Activated naive CD8-positive, alpha-beta T cell treated with anti-CD3 and anti-CD28 coated beads, Interleukin-2, amount 50 U/mL, for 24 hours (primary cell): ENCODE measurements at regions not wholly inside any gene's neighbourhood (a gene's known extent, or its start where the extent isn't known, plus 50 kb on each side); places are given as distances from the start of the nearest gene placed in this dataset.

ENCODE experiments used
- ATAC-seq: fragments of 150-1000 bp; cut with Tn5 transposase; one replicate; pipeline ENCODE4 v1.10.0; 2021
- DNase-seq: peaks from one replicate; pipeline ENCODE4 v3.0.0; 2021
- H3K27ac Mint-ChIP-seq: one replicate; pipeline ENCODE4 v1.8.0; 2021; ENCODE audit warnings: mild to moderate bottlenecking, mixed read lengths
- H3K27me3 Mint-ChIP-seq: one replicate; pipeline ENCODE4 v1.8.0; 2021; ENCODE audit warnings: mixed read lengths
- H3K36me3 Mint-ChIP-seq: one replicate; pipeline ENCODE4 v1.8.0; 2021; ENCODE audit warnings: low read depth, mixed read lengths
- H3K4me1 Mint-ChIP-seq: one replicate; pipeline ENCODE4 v1.8.0; 2021; ENCODE audit warnings: mixed read lengths
- H3K4me3 Mint-ChIP-seq: one replicate; pipeline ENCODE4 v1.8.0; 2021; ENCODE audit warnings: mild to moderate bottlenecking, moderate library complexity, mixed read lengths
- H3K9me3 Mint-ChIP-seq: one replicate; pipeline ENCODE4 v1.8.0; 2021; ENCODE audit warnings: mixed read lengths

DNA sequence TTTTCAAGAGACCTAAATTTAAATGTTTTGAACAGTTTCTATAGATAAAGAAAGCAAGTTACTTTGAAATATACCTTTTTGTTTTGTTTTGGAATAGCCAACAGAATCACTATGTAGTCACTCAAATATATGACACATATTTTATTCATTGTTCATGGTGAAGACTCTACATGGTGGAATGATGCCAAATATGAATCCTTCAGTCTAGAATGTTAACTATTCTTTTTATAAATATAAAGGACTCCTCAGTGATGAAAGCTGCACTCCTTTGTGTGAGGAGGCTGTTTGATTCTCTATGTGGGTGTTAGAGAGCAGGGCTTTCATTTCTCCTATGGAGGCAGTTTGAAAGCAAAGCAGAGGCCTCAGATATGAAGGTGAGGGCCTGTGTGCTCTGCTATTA lies 396.4 kb upstream of the LRRTM1 start:
- DNase-seq: no peak
- H3K27me3 Mint-ChIP-seq: no peaks in the 10 kb centered on the region
- ATAC-seq: no peak
- no peak overlapping the region for H3K4me3 Mint-ChIP-seq
- no peaks in the 10 kb centered on the region for H3K4me1 Mint-ChIP-seq
- no peak overlapping the region for H3K27ac Mint-ChIP-seq
- no peaks in the 10 kb centered on the region for H3K36me3 Mint-ChIP-seq
- H3K9me3 Mint-ChIP-seq: peaks cover 18% of the 10 kb centered on the region
